Esophagus (tissue), 2 donors: ENCODE measurements at regions not wholly inside any gene's neighbourhood (a gene's known extent, or its start where the extent isn't known, plus 50 kb on each side); places are given as distances from the start of the nearest gene placed in this dataset.

Source experiments
- H3K27ac ChIP-seq, 2 donors: one replicate each; pipeline ENCODE4 v1.5.1; 2013; ENCODE audit warnings: low read depth in 2 of 2, mild to moderate bottlenecking in 2 of 2, inconsistent platforms in 1 of 2, low read length in 1 of 2, moderate library complexity in 1 of 2
- H3K27me3 ChIP-seq, 2 donors: one replicate each; pipeline ENCODE4 v1.6.1; 2013; ENCODE audit warnings: low read length in 2 of 2, control low read depth in 1 of 2, mild to moderate bottlenecking in 1 of 2; ENCODE audit not compliant: insufficient read depth in 2 of 2, control insufficient read depth in 1 of 2
- H3K36me3 ChIP-seq, 2 donors: one replicate each; pipeline ENCODE4 v1.6.1; 2013; ENCODE audit warnings: low read length in 1 of 2; ENCODE audit not compliant: control insufficient read depth in 2 of 2, insufficient read depth in 2 of 2
- H3K4me1 ChIP-seq, 2 donors: one replicate each; pipeline ENCODE4 v1.6.1; 2013; ENCODE audit warnings: low read length in 1 of 2; ENCODE audit not compliant: control insufficient read depth in 2 of 2, insufficient read depth in 2 of 2
- H3K4me3 ChIP-seq, 2 donors: one replicate each; pipeline ENCODE4 v1.5.1; 2013; ENCODE audit warnings: low read length in 2 of 2, mild to moderate bottlenecking in 2 of 2, low read depth in 1 of 2, moderate library complexity in 1 of 2
- H3K9me3 ChIP-seq, 2 donors: one replicate each; pipeline ENCODE4 v1.6.1; 2013; ENCODE audit warnings: mild to moderate bottlenecking in 2 of 2, low read depth in 1 of 2, low read length in 1 of 2, moderate library complexity in 1 of 2; ENCODE audit not compliant: control insufficient read depth in 2 of 2, insufficient read depth in 1 of 2
- WGBS, 2 donors: extraction: QIAGEN DNeasy Blood & Tissue Kit; methylation state at CpG; one replicate each; pipeline ENCODE4 v1.1.7; 2013; 5-methylcytosine and 5-hydroxymethylcytosine counted together
- donor health status: healthy with polysubstance abuse.
- donor health status: Bipolar disorder and iron deficiency.

DNA sequence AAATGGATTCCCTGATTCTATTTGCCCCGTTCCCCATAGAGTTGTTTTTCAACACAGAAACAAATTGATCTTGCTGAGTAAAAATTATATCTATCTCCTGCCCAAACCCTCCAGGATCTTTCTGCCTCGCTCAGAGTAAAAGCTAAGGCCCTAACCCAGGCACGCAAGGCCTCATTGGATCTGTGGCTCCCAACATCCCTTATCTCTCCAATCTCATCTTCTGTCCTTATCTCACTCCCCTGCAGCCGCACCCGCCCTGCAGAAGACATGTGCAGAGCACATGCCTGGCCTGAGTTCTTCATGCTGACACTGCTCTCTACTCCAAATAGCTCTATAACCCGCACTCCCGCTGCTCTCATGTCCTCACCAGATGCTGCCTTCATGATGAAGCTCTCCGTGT, 543.8 kb upstream of the ZFP42 start:
- WGBS, 2 donors, result 90 to 95% methylated on average over 8 of the region's 8 CpGs
- no peak overlapping the region for H3K27ac ChIP-seq
- no peaks in the 10 kb centered on the region for H3K36me3 ChIP-seq
- peaks cover 2 to 3% of the 10 kb centered on the region in 2 donors for H3K9me3 ChIP-seq
- H3K4me3 ChIP-seq, result no peak overlapping the region
- H3K27me3 ChIP-seq, result no peaks in the 10 kb centered on the region
- no peaks in the 10 kb centered on the region for H3K4me1 ChIP-seq

DNA sequence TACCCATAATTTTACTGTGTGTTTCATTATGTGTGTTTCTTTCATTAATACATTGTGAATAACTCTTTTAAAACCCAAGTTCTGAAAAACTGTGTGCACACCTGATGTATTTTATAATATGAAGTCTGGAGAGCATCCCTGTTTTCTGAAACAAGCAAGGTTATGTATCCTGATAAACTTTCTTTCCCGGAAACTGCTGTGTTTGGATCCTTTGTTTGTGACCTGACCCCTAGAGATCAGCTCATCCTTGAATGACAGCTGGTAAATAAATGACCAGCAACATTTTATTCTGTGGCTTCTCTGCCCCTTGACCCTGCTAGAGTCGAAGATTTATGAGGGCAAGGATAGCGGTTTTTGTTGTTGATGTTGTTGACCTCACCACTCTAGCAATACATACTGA, 535.6 kb upstream of the ZFP42 start:
- WGBS, 2 donors, result 70 to 78% methylated on average over 3 of the region's 3 CpGs
- H3K4me1 ChIP-seq, result no peaks in the 10 kb centered on the region
- H3K27me3 ChIP-seq, result peaks cover 0 to 2% of the 10 kb centered on the region in 2 donors
- no peak overlapping the region for H3K27ac ChIP-seq
- no peaks in the 10 kb centered on the region for H3K36me3 ChIP-seq
- H3K4me3 ChIP-seq, result no peak overlapping the region
- H3K9me3 ChIP-seq, result peaks cover 0 to 2% of the 10 kb centered on the region in 2 donors

DNA sequence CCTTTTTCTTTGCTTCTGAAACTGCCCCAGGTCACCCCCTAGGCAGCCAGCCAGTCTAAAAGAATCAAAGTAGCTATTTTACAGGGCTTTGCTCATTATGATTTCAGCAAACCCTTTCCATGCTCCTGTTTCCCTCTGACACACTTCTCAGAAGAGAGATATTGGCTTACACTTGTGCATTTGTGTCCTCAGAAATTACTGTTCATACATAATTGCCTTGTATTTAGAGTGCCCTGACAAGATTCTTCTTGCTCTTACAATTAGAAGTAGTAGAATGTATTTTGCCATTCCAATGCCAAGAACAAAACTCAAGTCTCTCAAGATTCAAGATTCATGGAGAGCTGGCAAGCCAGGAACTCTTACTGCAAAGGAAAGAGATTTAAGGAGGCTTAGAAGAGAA, 531.0 kb upstream of the ZFP42 start:
- Histone ChIP-seq H3K27me3 (peaks cover 0 to 2% of the 10 kb centered on the region in 2 donors), H3K36me3 (no peaks in the 10 kb centered on the region), H3K4me3 (no peak overlapping the region), H3K27ac (no peak overlapping the region), H3K9me3 (no peaks in the 10 kb centered on the region), H3K4me1 (no peaks in the 10 kb centered on the region)

DNA sequence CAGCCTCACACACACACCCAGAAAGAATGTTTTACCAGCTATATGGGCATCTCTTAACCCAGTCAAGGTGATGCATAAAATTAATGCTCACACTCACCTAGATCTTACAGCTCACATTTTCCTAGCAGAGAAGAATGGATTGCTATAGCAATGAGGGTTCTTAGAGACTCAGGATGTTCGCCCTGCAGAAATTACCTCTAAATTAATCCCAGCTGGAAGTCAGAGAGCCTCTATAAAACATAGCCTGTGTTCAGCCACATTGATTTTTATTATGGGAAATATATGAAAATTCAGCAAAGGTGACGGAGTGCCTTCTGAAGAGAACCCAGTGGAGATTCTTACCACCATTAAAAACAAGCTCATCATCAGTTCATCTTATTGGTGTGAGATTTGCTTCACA, 528.3 kb upstream of the ZFP42 start:
- H3K27me3 ChIP-seq, result peaks cover 0 to 2% of the 10 kb centered on the region in 2 donors
- H3K4me3 ChIP-seq, result no peak overlapping the region
- H3K9me3 ChIP-seq, result no peaks in the 10 kb centered on the region
- no peak overlapping the region for H3K27ac ChIP-seq
- H3K36me3 ChIP-seq, result no peaks in the 10 kb centered on the region
- WGBS, 2 donors, result 89 to 93% methylated on average over 2 of the region's 2 CpGs
- no peaks in the 10 kb centered on the region for H3K4me1 ChIP-seq

GRCh38 chr4:187469627-187470026, 525.9 kb upstream of the ZFP42 start:
- no peaks in the 10 kb centered on the region for H3K36me3 ChIP-seq
- H3K27me3 ChIP-seq, result peaks cover 0 to under 1% of the 10 kb centered on the region in 2 donors
- H3K9me3 ChIP-seq, result no peaks in the 10 kb centered on the region
- 60 to 72% methylated on average over 2 of the region's 2 CpGs for WGBS, 2 donors
- no peak overlapping the region for H3K4me3 ChIP-seq
- H3K4me1 ChIP-seq, result no peaks in the 10 kb centered on the region
- H3K27ac ChIP-seq, result no peak overlapping the region

DNA sequence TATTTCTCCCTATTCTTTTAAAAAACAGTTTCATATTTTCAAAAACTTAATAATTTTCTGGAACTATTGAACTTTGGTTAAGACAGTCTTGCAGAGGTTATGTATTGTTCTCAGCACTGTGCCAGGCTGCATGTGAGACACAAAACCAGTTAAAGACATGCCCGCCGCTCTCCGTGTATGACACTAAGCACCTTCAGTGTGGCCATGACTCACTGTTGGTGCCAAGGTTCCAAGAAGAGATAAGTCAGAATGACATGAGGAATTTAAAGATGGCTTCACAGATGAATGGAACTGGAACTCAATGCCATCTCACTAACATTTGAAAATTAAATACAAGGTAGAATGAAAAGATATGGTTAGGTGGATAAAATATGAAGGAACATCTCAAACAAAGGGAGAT, 525.5 kb upstream of the ZFP42 start:
- Histone ChIP-seq H3K36me3 (no peaks in the 10 kb centered on the region), H3K27ac (no peak overlapping the region), H3K27me3 (no peaks in the 10 kb centered on the region), H3K4me1 (no peaks in the 10 kb centered on the region), H3K4me3 (no peak overlapping the region), H3K9me3 (no peaks in the 10 kb centered on the region)
- 75 to 87% methylated on average over 3 of the region's 3 CpGs for WGBS, 2 donors

GRCh38 chr4:187474238-187474637, 521.3 kb upstream of the ZFP42 start:
- no peak overlapping the region for H3K27ac ChIP-seq
- H3K27me3 ChIP-seq, result no peaks in the 10 kb centered on the region
- WGBS, 2 donors, result 80 to 81% methylated on average over 9 of the region's 9 CpGs
- no peak overlapping the region for H3K4me3 ChIP-seq
- H3K36me3 ChIP-seq, result no peaks in the 10 kb centered on the region
- no peaks in the 10 kb centered on the region for H3K9me3 ChIP-seq
- H3K4me1 ChIP-seq, result peaks cover 0 to 2% of the 10 kb centered on the region in 2 donors

DNA sequence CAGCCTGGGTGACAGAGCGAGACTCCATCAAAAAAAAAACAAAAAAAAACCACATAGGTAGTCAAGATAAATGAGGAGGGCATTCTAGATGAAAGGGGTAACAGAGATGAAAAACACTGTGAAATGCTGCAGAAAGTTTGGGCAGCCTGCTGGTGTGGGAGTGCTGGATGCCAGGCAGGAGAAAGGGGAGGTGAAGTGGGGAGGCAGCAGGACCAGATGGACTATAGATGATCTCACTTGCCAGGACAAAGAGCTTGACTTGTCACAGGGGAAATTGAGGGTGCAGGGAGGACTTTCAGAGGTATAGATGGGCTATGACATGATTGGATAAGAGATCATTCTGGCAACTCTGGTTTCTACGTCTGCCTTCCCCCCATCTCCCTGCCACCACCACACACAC, 519.7 kb upstream of the ZFP42 start:
- H3K4me1 ChIP-seq, result peaks cover 0 to 2% of the 10 kb centered on the region in 2 donors
- H3K4me3 ChIP-seq, result no peak overlapping the region
- no peak overlapping the region for H3K27ac ChIP-seq
- no peaks in the 10 kb centered on the region for H3K36me3 ChIP-seq
- WGBS, 2 donors, result 86 to 96% methylated on average over 2 of the region's 2 CpGs
- H3K9me3 ChIP-seq, result no peaks in the 10 kb centered on the region
- no peaks in the 10 kb centered on the region for H3K27me3 ChIP-seq

DNA sequence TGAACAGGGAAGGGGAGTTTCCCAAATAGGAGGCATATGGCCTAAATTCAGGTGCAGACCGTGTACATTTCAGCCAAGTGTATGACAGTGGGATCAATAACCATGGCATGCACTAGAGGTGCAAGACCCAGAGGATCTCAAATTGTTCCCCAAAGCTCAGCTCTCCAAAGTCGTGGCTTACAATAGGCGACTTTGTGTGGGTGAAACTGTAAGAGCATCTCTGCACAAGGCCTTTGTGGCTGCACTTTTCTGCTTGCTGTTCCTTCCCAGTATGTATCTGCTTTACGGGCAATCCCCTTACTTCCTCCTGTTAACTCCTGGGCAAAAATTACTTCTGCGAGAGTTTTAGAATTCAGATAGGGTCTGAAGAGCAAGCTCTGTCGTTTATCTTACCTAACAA, 518.3 kb upstream of the ZFP42 start:
- 71 to 74% methylated on average over 6 of the region's 6 CpGs for WGBS, 2 donors

GRCh38 chr4:187478292-187479140, 517.1 kb upstream of the ZFP42 start:
- no peaks in the 10 kb centered on the region for H3K9me3 ChIP-seq
- H3K27me3 ChIP-seq, result no peaks in the 10 kb centered on the region
- H3K27ac ChIP-seq, result peak overlapping the region; percentile 11 to 42
- WGBS, 2 donors, result 42 to 44% methylated on average over 18 of the region's 18 CpGs
- no peak overlapping the region for H3K4me3 ChIP-seq
- H3K36me3 ChIP-seq, result no peaks in the 10 kb centered on the region
- peaks cover 0 to 2% of the 10 kb centered on the region in 2 donors for H3K4me1 ChIP-seq

More for the DNA sequence above, 518.3 kb upstream of the ZFP42 start:
- no peak overlapping the region for H3K27ac ChIP-seq
- no peak overlapping the region for H3K4me3 ChIP-seq
- H3K36me3 ChIP-seq, result no peaks in the 10 kb centered on the region
- H3K9me3 ChIP-seq, result no peaks in the 10 kb centered on the region
- H3K27me3 ChIP-seq, result no peaks in the 10 kb centered on the region
- peaks cover 0 to 2% of the 10 kb centered on the region in 2 donors for H3K4me1 ChIP-seq
